Esophagus muscularis mucosa (tissue), 3 donors: ENCODE measurements at regions not wholly inside any gene's neighbourhood (a gene's known extent, or its start where the extent isn't known, plus 50 kb on each side); places are given as distances from the start of the nearest gene placed in this dataset.

Experiments
- CTCF ChIP-seq, 3 experiments: fragments of 200-600 bp in 2 of 3; fragments of 450-650 bp in 1 of 3; sonication (generic) in 2 of 3; IDR thresholded peaks; one replicate each; pipeline ENCODE4 v1.5.1; 2017 to 2019; ENCODE audit warnings: antibody characterized with exemption in 3 of 3, mild to moderate bottlenecking in 2 of 3, moderate library complexity in 1 of 3
- POLR2AphosphoS5 ChIP-seq, 2 donors: sonication (generic); formaldehyde crosslinking; IDR thresholded peaks; one replicate each; pipeline ENCODE4 v1.6.1; 2017; ENCODE audit warnings: antibody characterized with exemption in 2 of 2

DNA sequence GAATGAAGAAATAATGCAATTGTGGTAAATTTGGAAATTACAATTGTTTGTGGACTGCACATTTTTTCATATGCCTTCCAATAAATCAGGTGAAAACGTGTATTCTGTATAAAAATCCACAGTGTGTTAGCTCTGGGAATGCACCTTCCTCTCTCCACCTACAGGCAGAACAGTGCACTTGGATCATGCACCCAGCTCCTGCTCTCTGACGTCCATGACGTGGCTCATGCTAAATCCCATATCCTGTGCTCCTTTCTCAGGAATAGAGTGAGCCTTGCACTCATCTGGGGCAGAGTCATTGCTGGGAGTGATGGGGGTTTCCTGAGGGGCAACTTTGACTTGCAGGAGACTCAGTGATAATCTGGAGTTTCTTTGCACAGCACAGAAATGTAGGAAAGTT, 1282.1 kb downstream of the TMEM121 start:
- TF ChIP-seq CTCF (IDR thresholded peaks at IDR 0.05): no peak
- TF ChIP-seq POLR2AphosphoS5 (IDR thresholded peaks at IDR 0.05): no peak
